HG03039 (cell line): ENCODE measurements at regions not wholly inside any gene's neighbourhood (a gene's known extent, or its start where the extent isn't known, plus 50 kb on each side); places are given as distances from the start of the nearest gene placed in this dataset.
"Not testable (repeated sequence)": the region's sequence is repeated elsewhere in the genome, so short reads cannot be mapped to it uniquely, and the experiment has no call there.

ENCODE experiments used
- ATAC-seq: cut with Tn5 transposase; IDR thresholded peaks from one replicate; pipeline ENCODE4 v1.9.1; 2021; ENCODE audit warnings: mild to moderate bottlenecking, moderate library complexity; ENCODE audit not compliant: unreplicated experiment

DNA sequence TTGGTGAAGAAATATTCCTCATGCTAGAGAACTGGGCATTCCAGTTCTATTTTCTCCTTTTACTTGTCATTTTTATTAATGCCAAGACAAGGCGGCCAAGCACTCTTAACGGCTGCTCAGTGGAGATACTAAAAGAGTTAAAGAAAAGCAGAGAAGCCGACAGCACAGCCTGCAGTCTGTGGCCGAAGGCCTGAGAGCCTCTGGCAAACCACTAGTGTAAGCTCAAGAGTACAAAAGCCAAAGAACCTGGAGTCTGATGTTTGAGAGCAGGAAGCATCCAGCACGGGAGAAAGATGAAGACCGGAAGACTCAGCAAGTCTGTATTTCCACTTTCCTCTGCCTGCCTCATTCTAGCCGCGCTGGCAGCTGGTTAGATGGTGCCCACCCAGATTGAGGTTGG lies 167.1 kb upstream of the FUT9 start:
- ATAC-seq, result no peak

DNA sequence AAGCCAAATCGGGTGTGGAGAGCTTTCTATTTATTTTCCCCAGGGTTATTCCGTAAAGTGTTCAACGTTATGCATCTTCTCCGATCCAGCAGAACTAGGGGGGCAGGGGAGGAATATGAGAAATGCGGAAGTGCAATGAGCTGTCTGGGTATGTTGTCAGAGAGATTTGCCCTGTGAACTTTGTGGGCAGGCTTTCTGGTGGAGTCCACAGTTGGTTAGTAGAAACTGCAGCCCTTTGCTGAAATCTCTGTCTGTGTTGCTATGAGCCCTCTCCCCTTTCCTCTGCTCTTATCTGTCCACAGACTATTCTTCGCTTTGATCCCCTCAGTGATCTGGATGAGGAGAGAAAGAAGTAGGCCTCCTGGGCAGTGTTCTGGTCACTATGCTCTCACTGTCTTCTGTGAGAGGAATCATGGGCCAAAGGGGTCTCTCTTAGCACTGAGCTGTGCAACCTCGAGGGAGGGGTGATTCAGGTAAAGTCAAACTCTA lies 158.9 kb upstream of the FUT9 start:
- ATAC-seq, result no peak

DNA sequence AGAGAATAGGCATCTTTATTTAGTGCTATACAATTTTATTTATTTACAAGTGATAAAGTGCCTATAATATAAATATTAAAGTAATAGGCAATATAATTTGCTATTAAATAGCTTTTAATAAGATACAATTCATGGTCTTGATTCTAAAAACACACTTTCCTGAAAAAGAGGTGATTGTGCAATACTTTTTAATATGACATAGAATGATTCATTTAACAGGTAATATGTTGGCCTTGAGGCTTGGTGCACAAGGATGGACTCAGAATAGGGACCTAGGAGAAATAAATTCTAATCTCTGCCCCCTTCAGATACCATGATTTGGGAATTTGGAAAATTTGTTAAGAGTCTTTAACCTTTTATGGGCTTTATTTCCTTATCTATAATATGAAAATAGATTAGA lies 149.9 kb upstream of the FUT9 start:
- ATAC-seq, result no peak

DNA sequence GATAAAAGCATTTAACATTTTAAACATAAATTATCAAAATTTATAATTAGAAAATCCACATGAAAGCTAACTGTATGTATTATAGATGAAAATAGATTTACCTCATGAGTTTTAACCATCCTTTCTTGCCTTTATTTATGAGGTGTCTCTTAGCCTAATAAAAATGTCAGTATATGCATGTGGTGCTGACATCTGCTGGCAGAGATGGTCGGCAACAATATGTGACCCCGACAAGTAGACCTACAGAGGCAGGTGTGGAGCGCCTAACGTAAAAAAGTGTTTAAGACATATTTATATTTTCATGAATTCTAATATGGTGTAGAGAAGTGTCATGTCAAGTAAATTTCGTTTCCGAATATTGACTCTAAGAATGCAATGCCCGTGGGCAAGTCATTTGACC lies 149.0 kb upstream of the FUT9 start:
- no peak for ATAC-seq

- no peak for ATAC-seq
Observed at GRCh38 chr6:95867205-95867604, 148.6 kb upstream of the FUT9 start.

- ATAC-seq, result no peak
Observed at GRCh38 chr6:95877480-95877879, 138.3 kb upstream of the FUT9 start.

- ATAC-seq, result no peak
Observed at GRCh38 chr6:95879856-95880255, 135.9 kb upstream of the FUT9 start.

- ATAC-seq, result no peak
Observed at GRCh38 chr6:95882371-95882770, 133.4 kb upstream of the FUT9 start.

GRCh38 chr6:95888711-95889110 lies 127.1 kb upstream of the FUT9 start:
- not testable (repeated sequence) for ATAC-seq

DNA sequence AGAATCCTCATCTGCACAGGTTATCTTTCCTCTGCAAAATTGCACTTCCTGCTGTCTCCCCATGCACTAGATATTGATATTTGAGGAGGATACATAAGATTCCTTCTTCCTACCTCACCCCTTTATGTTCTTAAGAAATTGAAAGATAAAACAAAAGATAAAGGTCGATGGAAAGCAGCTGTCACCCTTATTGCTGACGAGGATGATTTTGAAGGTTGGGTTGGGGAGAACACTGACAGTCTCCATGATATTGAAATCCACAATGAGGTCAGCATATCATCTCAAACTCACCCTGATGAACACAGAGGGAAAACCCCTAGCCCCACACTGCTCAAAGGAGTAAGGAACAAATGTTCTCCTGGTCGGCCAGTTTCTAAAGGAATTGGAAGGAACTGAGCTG lies 110.6 kb upstream of the FUT9 start:
- no peak for ATAC-seq

- ATAC-seq, result no peak
Observed at GRCh38 chr6:95917034-95917433, 98.7 kb upstream of the FUT9 start.

GRCh38 chr6:95923518-95923917 lies 92.3 kb upstream of the FUT9 start:
- ATAC-seq, result no peak

DNA sequence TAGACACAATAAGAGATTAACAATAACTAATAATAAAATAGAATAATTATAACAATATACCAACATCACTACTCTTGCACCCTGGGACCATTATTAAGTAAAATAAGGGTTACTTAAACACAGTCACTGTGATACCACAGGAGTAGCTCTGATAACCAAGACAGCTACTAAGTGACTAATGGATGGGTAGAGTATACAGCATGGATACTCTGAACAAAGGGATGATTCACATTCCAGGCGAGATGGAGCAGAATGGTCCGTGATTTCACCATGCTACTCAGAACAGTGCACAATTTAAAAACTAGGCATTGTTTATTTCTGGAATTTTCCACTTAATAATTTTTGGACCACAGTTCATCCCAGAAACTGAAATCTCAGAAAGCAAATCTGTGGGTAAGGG lies 80.0 kb upstream of the FUT9 start:
- no peak for ATAC-seq

- no peak for ATAC-seq
Observed at GRCh38 chr6:95946906-95947305, 68.9 kb upstream of the FUT9 start.

DNA sequence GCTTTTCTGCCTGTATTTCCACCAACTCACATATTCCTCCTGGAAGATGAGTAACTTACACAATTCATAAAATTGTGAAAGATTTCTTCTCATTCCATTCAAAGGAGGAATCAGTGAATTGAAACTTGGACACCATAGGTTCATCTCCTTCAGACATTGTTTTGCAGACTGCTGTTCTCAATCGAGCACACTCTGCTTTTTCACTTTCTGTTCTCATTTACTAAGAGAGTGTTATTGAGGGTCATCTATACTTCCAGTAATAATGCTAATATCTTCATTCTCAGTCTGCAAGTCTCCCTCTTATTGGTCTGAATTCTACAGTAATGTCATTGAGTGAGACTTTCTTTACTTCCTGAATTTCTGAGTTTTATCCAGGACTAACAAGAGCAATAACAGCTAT lies 67.5 kb upstream of the FUT9 start:
- no peak for ATAC-seq

DNA sequence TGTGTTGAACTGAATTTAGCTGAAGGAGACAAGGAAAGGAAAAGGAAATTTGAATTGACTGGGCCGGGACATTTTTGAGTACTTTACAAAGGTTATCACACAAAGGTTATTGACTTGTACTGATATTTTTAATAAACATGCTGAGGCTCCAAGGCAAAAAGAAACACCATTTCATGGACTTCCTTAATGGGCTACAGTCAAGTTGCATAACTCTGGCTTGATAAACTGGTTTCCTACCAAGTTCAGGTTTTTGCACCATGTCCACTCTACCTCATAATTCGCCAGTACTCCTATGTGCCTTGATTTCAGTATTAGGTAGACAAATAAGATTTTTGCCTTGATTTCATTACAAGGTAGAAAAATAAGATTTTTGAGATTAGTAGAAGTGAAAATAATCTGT lies 65.8 kb upstream of the FUT9 start:
- no peak for ATAC-seq

- ATAC-seq, result no peak
Observed at GRCh38 chr6:95958686-95959085, 57.1 kb upstream of the FUT9 start.

DNA sequence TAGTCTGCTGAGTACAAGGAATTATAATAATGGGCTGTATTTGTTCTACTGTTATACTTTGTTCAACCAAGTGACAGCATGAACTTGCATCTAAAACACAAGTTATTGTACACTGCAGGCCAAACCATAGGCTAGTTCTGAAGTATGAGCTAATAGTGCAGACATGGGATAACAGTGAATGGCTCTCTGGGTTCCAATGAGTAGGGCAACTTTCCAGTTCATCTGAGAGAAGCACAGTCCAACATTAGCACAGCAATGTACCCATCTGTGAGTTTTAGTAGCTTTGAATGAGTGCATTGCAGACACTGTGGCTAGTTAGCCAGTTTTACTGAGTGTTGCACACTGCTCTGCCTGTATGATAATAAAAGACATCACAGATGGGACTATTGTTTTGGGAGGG lies 56.5 kb upstream of the FUT9 start:
- ATAC-seq, result no peak
